ENCODE measurements at regions not wholly inside any gene's neighbourhood (a gene's known extent, or its start where the extent isn't known, plus 50 kb on each side); places are given as distances from the start of the nearest gene placed in this dataset.
"Not testable (repeated sequence)": the region's sequence is repeated elsewhere in the genome, so short reads cannot be mapped to it uniquely, and the experiment has no call there.

GRCh38 chr1:200496937-200497336 is 87.1 kb upstream of the ZNF281 start:
- DNase-seq (ENCODE audit: low read depth in 3 of 3) = no peak

DNA sequence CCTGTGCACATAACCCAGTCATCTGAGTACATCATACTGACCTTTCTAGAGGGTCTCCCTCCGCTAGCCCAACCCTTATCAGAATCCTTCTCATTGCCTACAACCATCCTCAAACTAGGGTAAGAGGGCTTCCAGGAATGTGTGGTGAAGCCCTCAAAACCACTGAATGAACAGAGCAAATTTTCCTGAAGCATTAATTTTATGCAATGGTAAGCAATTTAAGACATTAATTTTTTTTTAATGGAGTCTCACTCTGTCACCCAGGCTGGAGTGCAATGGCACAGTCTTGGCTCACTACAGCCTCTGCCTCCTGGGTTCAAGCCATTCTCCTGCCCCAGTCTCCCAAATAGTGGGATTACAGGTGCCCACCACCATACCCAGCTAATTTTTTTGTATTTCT is 86.1 kb upstream of the ZNF281 start:
- DNase-seq (ENCODE audit: low read depth in 3 of 3) = no peak

GRCh38 chr1:200493344-200493743 is 83.5 kb upstream of the ZNF281 start:
- DNase-seq (ENCODE audit: low read depth in 3 of 3) = no peak

- no peak for DNase-seq (ENCODE audit: low read depth in 3 of 3)
Observed at GRCh38 chr1:200491103-200491502, 81.3 kb upstream of the ZNF281 start.

DNA sequence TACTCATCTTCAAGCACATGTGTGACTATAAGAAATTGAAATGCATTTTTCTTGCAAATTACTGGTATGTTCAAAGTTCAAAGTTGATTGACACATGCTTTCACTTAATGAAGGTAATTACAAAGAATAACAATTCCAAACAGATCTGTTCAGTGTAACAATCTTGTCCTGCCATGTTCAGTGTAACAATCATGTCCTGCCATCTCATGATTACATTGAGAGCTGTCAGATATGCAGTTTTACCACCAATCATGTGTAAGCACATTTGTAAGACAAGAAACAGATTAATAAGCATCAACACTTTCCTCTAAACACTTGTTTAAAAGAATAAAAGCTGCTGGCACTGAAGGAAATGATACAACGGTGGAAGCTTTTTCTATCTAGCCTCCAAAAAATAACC is 80.3 kb upstream of the ZNF281 start:
- no peak for DNase-seq (ENCODE audit: low read depth in 3 of 3)

DNA sequence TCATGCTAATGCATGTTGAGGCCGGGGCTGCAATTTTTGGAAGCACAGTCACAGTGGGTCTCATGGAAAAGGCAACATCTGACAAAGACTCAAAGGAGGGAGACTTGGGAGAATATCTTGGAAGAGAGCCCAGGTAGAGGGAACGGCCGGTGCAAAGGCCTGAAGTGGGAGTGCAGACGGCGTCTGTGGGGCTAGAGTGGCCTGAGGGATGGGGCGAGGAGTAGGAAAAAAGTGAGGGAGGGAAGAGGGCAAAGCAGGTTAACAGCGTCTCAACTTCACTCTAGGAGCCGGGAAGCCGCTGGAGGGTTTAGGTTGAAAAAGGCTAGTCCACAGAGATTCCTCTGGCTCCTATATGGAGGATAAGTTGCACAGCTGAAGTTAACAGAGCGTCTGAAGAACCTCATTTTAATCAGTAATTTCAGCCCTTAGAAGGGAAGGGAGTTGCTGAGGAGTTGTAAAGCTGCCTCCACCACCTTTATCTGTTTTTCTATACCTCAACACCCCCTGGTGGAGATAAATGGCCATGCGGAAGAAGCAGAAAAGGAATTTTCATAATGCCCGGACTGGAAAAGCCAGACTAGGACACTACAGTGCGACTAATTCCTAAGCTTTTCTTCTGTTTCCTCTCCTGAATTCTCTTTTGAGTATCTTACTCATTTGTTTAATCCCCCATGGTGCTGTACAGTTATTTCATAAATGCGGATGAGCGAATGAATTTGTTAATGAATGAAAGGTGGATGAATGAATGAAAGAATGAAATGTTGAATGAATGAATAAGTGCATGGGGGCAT is 78.7 kb upstream of the ZNF281 start:
- DNase-seq (ENCODE audit: low read depth in 3 of 3) = peak in 1 of 3 donors; percentile 8

- no peak for DNase-seq (ENCODE audit: low read depth in 3 of 3)
Observed at GRCh38 chr1:200487650-200488049, 77.8 kb upstream of the ZNF281 start.

GRCh38 chr1:200486634-200487033 is 76.8 kb upstream of the ZNF281 start:
- DNase-seq (ENCODE audit: low read depth in 3 of 3) = no peak

DNA sequence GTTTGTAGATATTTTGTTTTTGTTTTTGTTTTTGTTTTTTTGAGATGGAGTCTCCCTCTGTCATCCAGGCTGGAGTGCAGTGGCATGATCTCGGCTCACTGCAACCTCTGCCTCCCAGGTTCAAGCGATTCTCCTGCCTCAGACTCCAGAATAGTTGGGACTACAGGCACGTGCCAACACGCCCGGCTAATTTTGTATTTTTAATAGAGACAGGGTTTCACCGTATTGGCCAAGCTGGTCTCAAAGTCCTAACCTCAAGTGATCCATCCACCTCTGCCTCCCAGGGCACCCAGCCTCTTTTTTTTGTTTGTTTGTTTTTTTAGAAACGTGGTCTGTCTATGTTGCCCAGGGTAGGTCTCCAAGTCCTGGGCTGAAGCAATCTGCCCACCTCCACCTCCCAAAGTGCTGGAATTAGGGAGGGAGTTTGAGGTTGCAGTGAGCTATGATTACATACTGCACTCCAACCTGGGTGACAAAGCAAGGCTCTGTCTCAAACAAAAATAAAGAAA is 74.7 kb upstream of the ZNF281 start:
- not testable (repeated sequence) for DNase-seq (ENCODE audit: low read depth in 3 of 3)

GRCh38 chr1:200483491-200484143 is 73.8 kb upstream of the ZNF281 start:
- DNase-seq (ENCODE audit: low read depth in 3 of 3) = peak; percentile 46 to 61 (median 49)

GRCh38 chr1:200480964-200481363 is 71.1 kb upstream of the ZNF281 start:
- DNase-seq (ENCODE audit: low read depth in 3 of 3) = no peak

- no peak for DNase-seq (ENCODE audit: low read depth in 3 of 3)
Observed at GRCh38 chr1:200479816-200480215, 70.0 kb upstream of the ZNF281 start.

DNA sequence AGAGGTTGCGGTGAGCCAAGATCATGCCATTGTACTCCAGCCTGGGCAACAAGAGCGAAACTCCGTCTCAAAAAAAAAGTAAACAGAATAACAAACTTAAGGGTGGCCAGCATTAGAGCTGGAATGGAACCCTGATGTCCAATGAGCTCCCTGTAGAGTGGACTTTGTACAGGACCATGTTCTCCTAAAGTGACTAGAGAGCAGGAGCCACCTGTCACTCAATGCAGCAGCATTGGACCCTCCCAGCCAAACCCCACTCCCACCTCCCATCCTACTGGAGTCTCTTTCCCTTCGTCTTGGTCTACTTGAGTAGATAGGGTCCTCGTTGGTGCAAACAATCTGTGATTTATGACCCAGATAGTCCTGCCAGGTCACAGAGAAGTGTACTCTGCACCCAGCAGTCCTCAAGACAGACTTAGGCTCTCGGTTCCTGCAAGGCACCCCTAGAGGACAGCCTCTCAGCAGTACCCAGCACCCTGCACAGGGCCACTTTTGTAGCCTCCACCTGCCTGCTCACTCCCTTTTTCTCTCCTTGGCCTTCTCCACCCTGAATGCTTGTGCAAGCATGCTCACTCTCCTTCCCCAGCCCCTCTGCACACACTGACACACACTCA is 69.2 kb upstream of the ZNF281 start:
- DNase-seq (ENCODE audit: low read depth in 3 of 3) = no peak

DNA sequence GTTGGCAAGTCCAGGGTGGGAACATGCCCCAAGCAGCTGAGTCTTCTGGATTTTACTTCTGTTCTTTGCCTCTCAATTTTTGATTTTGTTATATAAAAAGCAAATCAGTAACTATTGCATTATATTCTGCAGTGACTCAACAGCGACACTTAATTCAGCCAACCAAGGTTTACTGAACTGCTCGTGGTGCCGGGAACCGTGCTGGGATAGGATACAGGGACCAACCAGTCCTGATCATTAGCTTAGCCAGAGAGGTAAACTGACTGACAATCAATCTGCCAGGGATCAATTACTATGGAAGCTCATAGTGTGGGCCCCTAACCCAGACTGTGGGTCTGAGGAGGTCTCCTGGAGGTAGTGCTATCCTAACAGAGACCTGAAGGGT is 68.4 kb upstream of the ZNF281 start:
- no peak for DNase-seq (ENCODE audit: low read depth in 3 of 3)

DNA sequence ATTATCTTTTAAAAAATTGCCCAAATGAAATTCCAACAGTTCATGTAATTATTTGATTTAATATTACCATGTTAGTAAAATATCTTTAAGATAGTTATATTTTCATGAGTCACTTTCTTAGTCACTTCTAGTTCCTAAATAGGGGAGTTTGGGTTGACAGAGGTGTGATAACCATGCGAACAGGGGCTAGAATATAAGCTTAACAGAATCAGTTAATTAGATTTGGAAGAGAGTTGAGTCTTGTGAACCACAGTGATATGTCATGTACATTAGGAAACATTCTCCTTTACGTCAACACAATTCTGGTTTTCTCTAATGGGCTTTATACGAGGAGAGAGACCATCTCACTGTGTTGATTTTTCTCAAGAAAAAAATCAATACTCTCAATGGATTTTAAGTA is 64.8 kb upstream of the ZNF281 start:
- DNase-seq (ENCODE audit: low read depth in 3 of 3) = no peak

GRCh38 chr1:200473698-200474371 is 64.0 kb upstream of the ZNF281 start:
- DNase-seq (ENCODE audit: low read depth in 3 of 3) = peak in 1 of 3 donors; percentile 2

DNA sequence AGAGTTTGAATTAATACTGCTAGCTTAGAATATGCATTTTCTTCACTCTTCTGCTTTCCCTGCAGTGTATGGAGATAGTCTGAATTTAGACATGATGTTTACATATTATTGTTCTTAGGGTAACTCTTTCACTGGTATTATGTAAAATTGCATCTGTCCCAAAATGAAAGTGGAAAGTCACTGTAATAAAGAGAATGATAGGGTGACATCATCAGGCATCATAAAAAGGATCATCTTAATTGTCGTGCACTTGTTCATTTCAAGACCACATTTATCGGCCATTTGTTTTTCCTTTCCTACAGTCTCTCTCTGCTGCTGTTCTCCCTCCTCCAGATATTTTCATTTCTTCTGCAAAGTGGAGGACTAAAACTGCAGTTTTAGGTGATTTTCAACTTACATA is 61.9 kb upstream of the ZNF281 start:
- DNase-seq (ENCODE audit: low read depth in 3 of 3) = no peak

DNA sequence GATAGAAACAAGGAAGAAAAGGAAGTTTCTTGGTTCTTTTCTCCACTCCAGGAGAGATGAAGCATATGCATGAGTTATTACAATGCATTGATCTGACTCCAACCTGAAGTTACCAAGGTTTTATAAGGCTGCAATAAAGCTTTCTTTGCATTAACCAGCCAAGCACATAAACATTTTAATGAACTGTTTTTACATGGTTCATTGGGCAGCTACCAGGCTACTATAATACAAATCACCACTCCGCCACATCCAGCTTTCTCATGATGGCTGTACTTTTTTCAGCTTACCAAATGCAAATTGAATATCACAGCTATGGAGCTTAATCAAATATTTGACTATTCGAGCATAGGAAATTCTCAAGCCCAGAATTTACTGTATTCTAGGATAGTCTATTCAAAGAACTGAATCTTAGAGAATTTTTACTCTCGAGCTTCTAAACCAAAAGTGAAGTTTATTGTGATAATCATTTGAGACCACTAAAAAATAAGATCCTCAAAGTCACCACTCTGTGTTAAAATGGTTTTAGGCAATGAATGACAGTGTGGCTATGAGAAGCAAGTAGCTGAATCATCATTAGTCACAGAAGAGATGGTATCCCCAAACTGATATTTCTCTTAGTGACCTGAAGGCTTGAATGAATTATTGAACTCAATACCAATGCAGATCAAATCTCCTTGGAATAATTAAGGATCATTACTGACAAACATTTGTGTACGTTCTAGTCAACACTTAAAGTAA is 58.6 kb upstream of the ZNF281 start:
- no peak for DNase-seq (ENCODE audit: low read depth in 3 of 3)

- no peak for DNase-seq (ENCODE audit: low read depth in 3 of 3)
Observed at GRCh38 chr1:200464784-200465400, 55.1 kb upstream of the ZNF281 start.
